GM10248 (cell line): ENCODE measurements at regions not wholly inside any gene's neighbourhood (a gene's known extent, or its start where the extent isn't known, plus 50 kb on each side); places are given as distances from the start of the nearest gene placed in this dataset.
"Not testable (repeated sequence)": the region's sequence is repeated elsewhere in the genome, so short reads cannot be mapped to it uniquely, and the experiment has no call there.

Source experiments
- CTCF ChIA-PET: fragments of 300-600 bp; sonication (Branson Sonifier 250); formaldehyde crosslinking; extraction: SDS; loops from one replicate; lab custom pipeline; 2021; ENCODE audit warnings: antibody characterized with exemption; lab: Yijun Ruan, JAX
- POLR2A ChIA-PET: fragments of 350-650 bp; sonication (Branson Sonifier 250); formaldehyde crosslinking; extraction: SDS; loops from one replicate; lab custom pipeline; 2020; ENCODE audit warnings: antibody characterized with exemption; lab: Yijun Ruan, JAX
- DNase-seq: peaks from one replicate; pipeline ENCODE4 v3.0.0; 2012; ENCODE audit errors: extremely low spot score
- TF ChIP-seq, protein P1 (sequence below): IDR thresholded peaks from 2 replicates; pipeline ENCODE4 v1.5.1; 2012; ENCODE audit warnings: mild to moderate bottlenecking, low read depth; ENCODE audit errors: extremely low read depth, missing control alignments, control extremely low read depth

DNA sequence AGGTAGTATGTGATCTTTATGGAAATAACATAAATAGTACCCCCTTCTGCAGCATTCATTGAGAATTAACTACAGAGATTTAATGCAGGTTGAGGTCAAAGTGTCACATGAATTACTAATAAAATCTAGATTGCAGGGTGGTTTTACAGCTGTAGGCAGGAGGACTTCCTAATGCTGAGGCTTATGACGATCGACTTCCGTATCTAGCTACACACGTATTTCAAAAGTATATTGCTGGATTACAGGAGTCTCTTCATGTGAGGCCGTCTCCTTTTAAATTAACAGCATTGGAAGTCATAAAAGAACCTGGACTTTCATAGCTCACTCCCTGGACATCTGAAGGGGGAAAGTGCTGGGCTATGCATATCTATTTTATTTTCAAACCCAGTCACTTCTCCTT is 180.9 kb downstream of the OSTF1 start:
- TF ChIP-seq, protein P1, sequence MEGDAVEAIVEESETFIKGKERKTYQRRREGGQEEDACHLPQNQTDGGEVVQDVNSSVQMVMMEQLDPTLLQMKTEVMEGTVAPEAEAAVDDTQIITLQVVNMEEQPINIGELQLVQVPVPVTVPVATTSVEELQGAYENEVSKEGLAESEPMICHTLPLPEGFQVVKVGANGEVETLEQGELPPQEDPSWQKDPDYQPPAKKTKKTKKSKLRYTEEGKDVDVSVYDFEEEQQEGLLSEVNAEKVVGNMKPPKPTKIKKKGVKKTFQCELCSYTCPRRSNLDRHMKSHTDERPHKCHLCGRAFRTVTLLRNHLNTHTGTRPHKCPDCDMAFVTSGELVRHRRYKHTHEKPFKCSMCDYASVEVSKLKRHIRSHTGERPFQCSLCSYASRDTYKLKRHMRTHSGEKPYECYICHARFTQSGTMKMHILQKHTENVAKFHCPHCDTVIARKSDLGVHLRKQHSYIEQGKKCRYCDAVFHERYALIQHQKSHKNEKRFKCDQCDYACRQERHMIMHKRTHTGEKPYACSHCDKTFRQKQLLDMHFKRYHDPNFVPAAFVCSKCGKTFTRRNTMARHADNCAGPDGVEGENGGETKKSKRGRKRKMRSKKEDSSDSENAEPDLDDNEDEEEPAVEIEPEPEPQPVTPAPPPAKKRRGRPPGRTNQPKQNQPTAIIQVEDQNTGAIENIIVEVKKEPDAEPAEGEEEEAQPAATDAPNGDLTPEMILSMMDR: no peak
- POLR2A ChIA-PET: interaction anchor here (0.6 kb wide), 1 partner anchor 1108 kb away, joined by 4 read pairs; no protein-coding TSS in a partner anchor
- CTCF ChIA-PET: interaction anchor here (1.2 to 1.7 kb wide), 2 partner anchors 31 to 1033 kb away, joined by 4 to 10 read pairs; no protein-coding TSS in a partner anchor
- no peak for DNase-seq

DNA sequence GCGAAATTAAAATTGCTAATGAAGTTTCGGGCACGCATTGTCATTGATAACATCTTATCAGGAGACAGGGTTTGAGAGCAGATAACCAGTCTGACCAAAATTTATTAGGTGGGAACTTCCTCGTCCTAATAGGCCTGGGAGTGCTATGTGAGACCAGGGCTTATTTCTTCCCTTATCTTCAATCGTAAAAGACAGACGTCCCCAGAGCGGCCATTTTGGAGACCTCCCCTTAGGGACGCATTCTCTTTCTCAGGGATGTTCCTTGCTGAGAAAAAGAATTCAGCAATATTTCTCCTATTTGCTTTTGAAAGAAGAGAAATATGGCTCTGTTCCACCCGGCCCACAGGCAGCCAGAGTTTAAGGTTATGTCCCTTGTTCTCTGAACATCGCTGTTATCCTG is 184.7 kb downstream of the OSTF1 start:
- CTCF ChIA-PET, POLR2A ChIA-PET, DNase-seq: not testable (repeated sequence)

DNA sequence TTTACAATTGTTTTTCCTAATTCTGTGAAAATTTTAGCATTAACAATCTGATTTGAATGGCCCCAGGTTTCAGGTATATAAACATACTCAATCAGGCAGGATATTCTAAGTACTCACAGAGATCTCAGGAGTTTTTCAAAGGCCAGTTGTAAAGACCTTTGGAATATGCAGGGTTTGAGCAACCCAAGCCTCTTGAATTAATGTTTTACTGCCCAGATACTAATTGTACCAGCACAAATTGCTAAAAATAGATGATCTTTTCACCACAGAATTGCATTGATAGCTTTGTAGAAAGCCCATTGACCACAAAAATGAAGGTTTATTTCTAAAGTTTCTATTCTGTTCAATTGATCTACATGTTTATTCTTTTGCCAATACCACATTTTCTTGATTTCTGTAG is 186.5 kb downstream of the OSTF1 start:
- no peak for DNase-seq
- TF ChIP-seq, protein P1: no peak
- ChIA-PET POLR2A (no interaction called here), CTCF (interaction anchor here (1.1 kb wide), 1 partner anchor 9 kb away, joined by 3 read pairs; no protein-coding TSS in a partner anchor)

DNA sequence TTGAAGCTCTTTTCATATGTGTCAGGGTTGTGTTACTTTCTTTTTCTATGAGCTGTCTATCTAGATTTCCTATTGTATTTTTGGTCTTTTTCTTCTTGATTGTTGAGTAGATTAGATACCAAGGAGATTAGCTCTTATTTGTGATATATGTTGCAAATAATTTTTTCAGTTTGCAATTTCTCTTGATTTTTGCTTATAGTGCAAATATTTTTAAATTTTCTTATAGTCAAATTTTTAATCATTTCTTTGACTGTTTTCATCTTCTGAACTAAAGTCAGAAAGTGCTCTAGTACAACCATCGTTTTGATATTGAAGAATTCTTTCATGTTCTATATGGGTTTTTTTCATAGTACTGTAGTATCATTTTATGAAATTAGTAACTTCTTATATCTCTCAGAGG is 193.7 kb downstream of the OSTF1 start:
- TF ChIP-seq, protein P1: no peak
- POLR2A ChIA-PET: no interaction called here
- CTCF ChIA-PET: no interaction called here
- no peak for DNase-seq

DNA sequence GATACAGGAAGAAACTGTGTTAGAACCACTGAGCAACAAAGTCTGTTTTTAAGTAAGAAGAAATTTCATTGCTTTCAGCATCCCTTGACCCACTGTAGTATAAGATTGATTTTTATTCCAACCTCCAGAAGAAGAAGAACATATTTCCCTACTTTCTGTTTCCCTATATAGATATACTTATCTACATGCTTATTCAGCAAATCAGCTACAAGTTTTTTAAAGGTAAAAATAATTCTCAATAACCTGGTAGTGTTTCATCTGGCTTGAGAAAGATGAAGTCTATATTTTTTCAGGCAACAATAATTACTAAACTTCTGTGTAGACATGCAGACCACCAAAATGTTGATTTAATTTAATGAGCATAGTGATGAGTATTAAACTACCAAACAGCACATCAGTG is 201.0 kb downstream of the OSTF1 start:
- DNase-seq: no peak
- ChIA-PET POLR2A (no interaction called here), CTCF (no interaction called here)
- TF ChIP-seq, protein P1: no peak

DNA sequence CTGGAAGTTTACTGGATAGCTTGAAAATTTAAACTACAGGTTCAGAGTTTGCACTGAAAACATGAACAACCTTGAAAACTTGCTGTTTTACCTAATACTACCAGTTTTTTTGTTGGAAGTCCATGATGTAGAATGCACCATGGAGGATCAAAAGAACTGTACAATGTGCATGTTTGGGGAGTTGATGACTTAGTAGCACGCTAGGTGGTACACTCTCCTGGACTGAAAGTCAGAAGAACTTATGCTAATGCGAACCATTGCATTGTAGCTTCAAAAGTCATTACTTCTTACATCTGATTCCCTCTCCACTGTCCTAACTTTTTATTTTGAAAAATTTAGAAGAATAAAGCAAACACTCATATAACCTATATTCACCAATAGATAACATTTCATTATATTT is 211.0 kb downstream of the OSTF1 start:
- TF ChIP-seq, protein P1: no peak
- CTCF ChIA-PET: no interaction called here
- POLR2A ChIA-PET: no interaction called here
- DNase-seq: no peak

DNA sequence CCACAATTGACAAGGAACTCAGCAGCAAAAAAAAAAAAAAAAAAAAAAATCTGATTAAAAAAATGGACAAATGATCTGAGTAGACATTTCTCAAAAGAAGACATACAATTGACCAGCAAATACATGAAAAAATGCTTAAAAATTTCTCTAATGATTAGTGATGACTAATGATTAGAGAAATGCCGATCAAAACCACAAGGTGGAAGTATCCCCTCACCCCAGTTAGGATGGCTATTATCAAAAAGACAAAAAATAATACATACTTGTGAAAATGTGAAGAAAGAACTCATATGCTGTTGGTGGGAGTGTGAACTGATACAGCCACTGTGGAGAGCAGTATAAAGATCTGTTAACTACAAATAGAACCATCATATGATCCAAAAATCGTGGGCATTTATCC is 245.3 kb downstream of the OSTF1 start:
- CTCF ChIA-PET: no interaction called here
- POLR2A ChIA-PET: no interaction called here
- DNase-seq: no peak
- TF ChIP-seq, protein P1: no peak
